Astrocyte (in vitro differentiated cells and primary cell): ENCODE measurements at regions not wholly inside any gene's neighbourhood (a gene's known extent, or its start where the extent isn't known, plus 50 kb on each side); places are given as distances from the start of the nearest gene placed in this dataset.

Experiments
- CTCF ChIP-seq: IDR thresholded peaks from 2 replicates; pipeline ENCODE4 v1.5.1; 2011; ENCODE audit warnings: low read depth, mild to moderate bottlenecking, inconsistent platforms, low read length, moderate library complexity; ENCODE audit not compliant: insufficient read depth
- EZH2 ChIP-seq: IDR thresholded peaks from 2 replicates; pipeline ENCODE4 v1.6.1; 2012; ENCODE audit warnings: mild to moderate bottlenecking, low read length, inconsistent platforms; ENCODE audit not compliant: insufficient read depth

GRCh38 chr16:52209227-52209626, 337.7 kb downstream of the TOX3 start:
- TF ChIP-seq CTCF (no peak), EZH2 (no peak)
